ENCODE measurements at regions not wholly inside any gene's neighbourhood (a gene's known extent, or its start where the extent isn't known, plus 50 kb on each side); places are given as distances from the start of the nearest gene placed in this dataset.

GRCh38 chr18:76771192-76771799, 51.1 kb upstream of the ZNF236 start:
- ATAC-seq = no peak
- intact Hi-C loops (cut with DNase I) = no loop called here
- no peak for DNase-seq (ENCODE audit: missing footprints)

- intact Hi-C loops (cut with DNase I) = no loop called here
- ATAC-seq (no peak), DNase-seq (ENCODE audit: missing footprints) (no peak)
Observed at GRCh38 chr18:76767954-76768353, 54.4 kb upstream of the ZNF236 start.

GRCh38 chr18:76766429-76766828, 55.9 kb upstream of the ZNF236 start:
- DNase-seq (ENCODE audit: missing footprints) (no peak), ATAC-seq (no peak)
- intact Hi-C loops (cut with DNase I) = no loop called here

GRCh38 chr18:76765649-76766048, 56.7 kb upstream of the ZNF236 start:
- DNase-seq (ENCODE audit: missing footprints) (no peak), ATAC-seq (no peak)

GRCh38 chr18:76764291-76764901, 58.0 kb upstream of the ZNF236 start:
- intact Hi-C loops (cut with DNase I) = no loop called here
- ATAC-seq = no peak
- no peak for DNase-seq (ENCODE audit: missing footprints)

More at GRCh38 chr18:76765649-76766048, 56.7 kb upstream of the ZNF236 start:
- intact Hi-C loops (cut with DNase I) = no loop called here

- ATAC-seq (no peak), DNase-seq (ENCODE audit: missing footprints) (no peak)
- intact Hi-C loops (cut with DNase I) = no loop called here
Observed at GRCh38 chr18:76759056-76759455, 63.3 kb upstream of the ZNF236 start.

GRCh38 chr18:76757925-76758324, 64.4 kb upstream of the ZNF236 start:
- intact Hi-C loops (cut with DNase I) = no loop called here
- DNase-seq (ENCODE audit: missing footprints) (no peak), ATAC-seq (no peak)

GRCh38 chr18:76757335-76757734, 65.0 kb upstream of the ZNF236 start:
- DNase-seq (ENCODE audit: missing footprints) (no peak), ATAC-seq (no peak)
- intact Hi-C loops (cut with DNase I) = no loop called here

- DNase-seq (ENCODE audit: missing footprints) (no peak), ATAC-seq (no peak)
- intact Hi-C loops (cut with DNase I) = no loop called here
Observed at GRCh38 chr18:76756531-76757253, 65.7 kb upstream of the ZNF236 start.

- DNase-seq (ENCODE audit: missing footprints) (no peak), ATAC-seq (no peak)
- intact Hi-C loops (cut with DNase I) = no loop called here
Observed at GRCh38 chr18:76754351-76754750, 68.0 kb upstream of the ZNF236 start.

- intact Hi-C loops (cut with DNase I) = no loop called here
- ATAC-seq (no peak), DNase-seq (ENCODE audit: missing footprints) (no peak)
Observed at GRCh38 chr18:76752400-76752799, 70.0 kb upstream of the ZNF236 start.

GRCh38 chr18:76750917-76751890, 71.2 kb upstream of the ZNF236 start:
- intact Hi-C loops (cut with DNase I) = no loop called here
- DNase-seq (ENCODE audit: missing footprints) (no peak), ATAC-seq (no peak)

- ATAC-seq (no peak), DNase-seq (ENCODE audit: missing footprints) (no peak)
- intact Hi-C loops (cut with DNase I) = no loop called here
Observed at GRCh38 chr18:76750269-76750668, 72.1 kb upstream of the ZNF236 start.

GRCh38 chr18:76747676-76748075, 74.7 kb upstream of the ZNF236 start:
- ATAC-seq = no peak
- DNase-seq (ENCODE audit: missing footprints) = no peak
- intact Hi-C loops (cut with DNase I) = no loop called here

GRCh38 chr18:76741346-76741745, 81.0 kb upstream of the ZNF236 start:
- DNase-seq (ENCODE audit: missing footprints) (no peak), ATAC-seq (no peak)
- intact Hi-C loops (cut with DNase I) = no loop called here

GRCh38 chr18:76736309-76736708, 86.0 kb upstream of the ZNF236 start:
- intact Hi-C loops (cut with DNase I) = no loop called here
- DNase-seq (ENCODE audit: missing footprints) = no peak
- no peak for ATAC-seq

GRCh38 chr18:76730901-76731300, 91.5 kb upstream of the ZNF236 start:
- no peak for DNase-seq (ENCODE audit: missing footprints)
- ATAC-seq = no peak
- intact Hi-C loops (cut with DNase I) = no loop called here

- DNase-seq (ENCODE audit: missing footprints) (no peak), ATAC-seq (no peak)
- intact Hi-C loops (cut with DNase I) = no loop called here
Observed at GRCh38 chr18:76727589-76727988, 94.8 kb upstream of the ZNF236 start.

- ATAC-seq (no peak), DNase-seq (ENCODE audit: missing footprints) (no peak)
- intact Hi-C loops (cut with DNase I) = no loop called here
Observed at GRCh38 chr18:76725445-76725844, 96.9 kb upstream of the ZNF236 start.

Data from Right ventricle myocardium inferior (tissue), 1 donor.